ENCODE measurements at regions not wholly inside any gene's neighbourhood (a gene's known extent, or its start where the extent isn't known, plus 50 kb on each side); places are given as distances from the start of the nearest gene placed in this dataset.

DNA sequence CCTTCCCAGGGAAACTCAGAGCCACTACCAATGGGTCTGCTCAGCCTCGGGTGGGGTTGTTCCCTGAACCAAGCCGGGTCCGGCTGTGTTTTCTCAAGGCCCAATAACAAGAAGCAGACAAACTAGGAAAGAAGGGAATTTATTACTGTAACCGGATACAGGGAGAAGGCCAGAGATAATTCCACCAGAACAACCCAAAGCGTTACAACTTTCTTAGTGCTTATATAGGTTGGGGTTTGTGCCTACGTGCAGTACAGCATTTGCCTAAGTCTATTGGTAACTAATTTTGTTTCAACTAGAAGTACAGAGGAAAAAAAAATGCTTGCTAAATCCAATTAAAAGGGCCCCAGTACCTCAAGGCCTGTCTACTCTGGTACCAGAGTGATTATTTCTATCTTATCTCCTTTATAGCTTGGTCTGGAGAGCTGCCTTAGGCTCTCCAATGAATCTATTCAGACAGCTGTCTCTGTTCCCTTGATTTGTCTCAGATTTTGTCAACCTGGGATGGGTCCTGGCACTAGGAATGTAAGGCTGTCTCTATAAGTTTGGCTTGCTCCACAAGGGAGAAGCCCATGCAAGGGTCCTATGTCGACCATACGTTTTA is 57.3 kb upstream of the CCDC190 start:
- DNase-seq: no peak

DNA sequence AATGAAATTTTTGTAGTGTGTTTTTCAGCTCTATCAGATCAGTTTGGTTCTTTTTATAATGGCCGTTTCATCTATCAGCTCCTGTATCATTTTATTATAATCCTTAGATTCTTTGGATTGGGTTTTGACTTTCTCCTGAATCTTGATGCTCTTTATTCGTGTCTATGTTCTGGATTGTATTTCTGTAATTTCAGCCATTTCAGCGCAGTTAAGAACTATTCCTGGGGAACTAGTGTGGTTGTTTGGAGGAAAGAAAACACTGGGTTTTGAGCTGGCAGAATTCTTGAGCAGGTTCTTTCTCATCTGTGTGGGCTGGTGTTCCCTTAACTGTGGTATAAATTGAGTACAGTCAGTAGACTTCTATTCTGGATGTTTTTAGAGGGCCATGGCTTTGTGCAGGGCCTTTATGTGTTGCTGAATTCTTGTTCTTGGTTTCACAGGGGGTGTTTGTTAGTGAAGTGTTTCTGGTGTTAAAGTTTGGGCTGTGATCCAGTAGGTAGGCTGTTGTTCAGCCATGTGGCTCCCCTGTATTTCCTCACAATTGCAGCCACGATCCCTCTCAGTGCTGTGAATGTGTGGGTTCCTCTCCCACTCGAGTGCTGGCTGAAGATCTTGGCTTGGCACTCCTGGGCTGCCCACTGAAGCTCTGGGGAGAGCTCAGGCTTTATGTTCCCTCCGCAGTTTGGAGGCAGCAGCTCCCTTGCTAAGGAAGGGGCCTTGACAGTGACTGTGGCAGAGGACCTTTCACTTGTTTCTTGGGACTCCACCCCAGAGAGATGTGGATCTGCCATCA is 56.0 kb upstream of the CCDC190 start:
- DNase-seq: no peak

DNA sequence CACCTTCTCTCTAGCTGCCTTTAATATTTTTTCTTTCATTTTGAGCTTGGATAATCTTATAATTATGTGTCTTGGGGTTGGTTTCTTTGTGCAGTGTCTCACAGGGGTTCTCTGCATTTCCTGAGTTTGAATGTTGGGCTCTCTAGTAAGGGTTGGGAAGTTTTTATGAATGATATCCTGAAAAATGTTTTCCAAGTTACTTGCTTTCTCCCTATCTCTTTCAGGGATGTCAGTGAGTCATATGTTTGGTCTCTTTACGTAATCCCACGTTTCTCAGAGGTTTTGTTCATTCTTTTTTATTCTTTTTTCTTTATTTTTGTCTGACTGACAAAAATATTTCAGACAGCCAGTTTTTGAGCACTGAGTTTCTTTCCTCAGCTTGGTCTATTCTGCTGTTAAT is 55.4 kb upstream of the CCDC190 start:
- no peak for DNase-seq

DNA sequence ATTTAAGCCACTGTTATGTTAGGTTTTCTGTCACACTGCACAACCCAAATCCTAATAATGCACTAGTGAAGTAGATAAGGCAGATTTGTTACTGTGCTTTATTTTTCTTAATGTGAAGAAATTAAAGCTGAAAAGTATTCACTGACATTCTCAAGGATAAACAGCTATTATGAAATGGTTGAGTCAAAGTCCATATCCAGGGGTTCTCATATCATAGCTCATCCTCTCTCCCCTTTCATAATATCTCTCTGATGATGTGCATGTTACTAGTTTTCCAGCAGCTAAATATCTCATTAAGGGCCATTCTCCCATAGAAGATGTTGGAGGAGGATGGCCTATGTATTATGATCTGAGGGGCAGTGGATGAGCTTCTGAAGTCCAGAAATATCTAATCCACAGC is 53.6 kb upstream of the CCDC190 start:
- DNase-seq: no peak

DNA sequence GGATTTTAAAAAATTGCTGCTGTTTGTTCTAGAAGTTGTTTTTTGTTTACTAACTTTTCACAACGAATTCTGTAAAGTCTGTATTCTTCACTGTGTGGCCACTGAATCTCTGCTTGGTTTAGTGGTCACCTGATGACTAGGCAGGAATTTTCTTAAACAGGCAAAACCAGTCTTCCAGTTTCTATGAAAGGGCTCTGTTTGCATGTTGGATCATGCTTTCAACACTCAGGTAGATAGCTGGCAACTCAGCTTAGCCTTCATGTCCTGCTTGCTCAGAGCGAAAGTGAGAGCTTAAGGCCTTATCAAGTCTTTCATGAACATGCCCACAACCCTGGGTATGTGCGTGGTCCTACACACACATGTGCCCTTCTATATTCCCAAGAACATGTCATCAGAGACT is 52.4 kb upstream of the CCDC190 start:
- no peak for DNase-seq

DNA sequence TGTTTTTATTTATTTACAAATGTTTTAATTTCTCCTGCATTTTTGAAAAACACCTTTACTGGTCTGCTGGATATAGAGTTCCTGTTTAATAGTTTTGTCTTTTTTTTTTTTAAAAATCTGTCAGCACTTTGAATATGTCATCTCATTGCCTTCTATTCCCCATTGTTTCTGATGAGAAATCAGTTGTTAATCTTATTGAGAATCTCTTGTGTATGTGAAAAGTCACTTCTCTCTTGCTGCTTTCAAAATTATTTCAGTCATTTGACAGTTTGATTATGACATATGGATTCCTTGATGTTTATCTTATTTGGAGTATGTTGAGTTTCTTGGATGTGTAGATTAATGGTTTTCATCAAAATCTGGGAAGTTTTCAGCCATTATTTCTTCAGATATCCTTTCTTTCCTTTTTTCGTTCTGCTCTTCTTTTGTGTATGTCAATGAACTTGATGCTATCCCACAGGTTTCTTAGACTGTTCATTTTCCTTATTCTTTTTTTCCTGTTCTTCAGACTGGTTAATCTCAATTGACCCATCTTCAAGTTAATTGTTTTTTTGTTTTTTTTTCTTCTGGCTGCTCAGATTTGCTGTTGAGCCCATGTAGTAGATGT is 51.2 kb upstream of the CCDC190 start:
- DNase-seq: no peak

All from NCI-H1105 treated with DMSO at 0.1 percent for 48 hours (cell line).